ENCODE measurements at regions not wholly inside any gene's neighbourhood (a gene's known extent, or its start where the extent isn't known, plus 50 kb on each side); places are given as distances from the start of the nearest gene placed in this dataset.

- TF ChIP-seq REST (IDR thresholded peaks at IDR 0.05) (no peak), EP300 (IDR thresholded peaks at IDR 0.05) (no peak), POLR2AphosphoS2 (conservative IDR thresholded peaks at IDR 0.05; ENCODE audit: low read length) (no peak), USF2 (IDR thresholded peaks at IDR 0.05) (no peak), MAX (IDR thresholded peaks at IDR 0.05) (no peak), CTCF (IDR thresholded peaks at IDR 0.05) (no peak), JUN (IDR thresholded peaks at IDR 0.05) (no peak), POLR2A (IDR thresholded peaks at IDR 0.05; ENCODE audit: low read length) (no peak), CBX2 (IDR thresholded peaks at IDR 0.05; ENCODE audit: borderline replicate concordance, low read depth) (no peak), SREBF2 (IDR thresholded peaks at IDR 0.05) (no peak), BHLHE40 (IDR thresholded peaks at IDR 0.05; ENCODE audit: low read depth, low read length) (no peak), ESRRA (IDR thresholded peaks at IDR 0.05; ENCODE audit: borderline replicate concordance, low read length) (no peak), FOXS1 (CRISPR knock-in tag; IDR thresholded peaks at IDR 0.05) (no peak), RCOR1 (IDR thresholded peaks at IDR 0.05; ENCODE audit: low read depth, low read length) (no peak)
Measured at GRCh38 chr6:93592417-93592816, 173.1 kb upstream of the EPHA7 start.

Measured in A549 (cell line).